Suprapubic skin (tissue), 4 donors: ENCODE measurements at regions not wholly inside any gene's neighbourhood (a gene's known extent, or its start where the extent isn't known, plus 50 kb on each side); places are given as distances from the start of the nearest gene placed in this dataset.

ENCODE experiments used
- POLR2A ChIP-seq, 2 donors: fragments of 450-650 bp; IDR thresholded peaks; one replicate each; pipeline ENCODE4 v1.6.1; 2017; ENCODE audit warnings: antibody characterized with exemption in 2 of 2, mild to moderate bottlenecking in 2 of 2, moderate library complexity in 2 of 2
- POLR2AphosphoS5 ChIP-seq, 3 donors: sonication (generic); formaldehyde crosslinking; IDR thresholded peaks; one replicate each; pipeline ENCODE4 v1.6.1; 2017; ENCODE audit warnings: antibody characterized with exemption in 3 of 3
- TF ChIP-seq, protein P1 (sequence below), 2 donors: fragments of 200-600 bp in 1 of 2; fragments of 450-650 bp in 1 of 2; sonication (generic) in 1 of 2; IDR thresholded peaks; one replicate each; pipeline ENCODE4 v1.5.1; 2016 to 2019; ENCODE audit warnings: antibody characterized with exemption in 2 of 2, mild to moderate bottlenecking in 1 of 2, moderate library complexity in 1 of 2

DNA sequence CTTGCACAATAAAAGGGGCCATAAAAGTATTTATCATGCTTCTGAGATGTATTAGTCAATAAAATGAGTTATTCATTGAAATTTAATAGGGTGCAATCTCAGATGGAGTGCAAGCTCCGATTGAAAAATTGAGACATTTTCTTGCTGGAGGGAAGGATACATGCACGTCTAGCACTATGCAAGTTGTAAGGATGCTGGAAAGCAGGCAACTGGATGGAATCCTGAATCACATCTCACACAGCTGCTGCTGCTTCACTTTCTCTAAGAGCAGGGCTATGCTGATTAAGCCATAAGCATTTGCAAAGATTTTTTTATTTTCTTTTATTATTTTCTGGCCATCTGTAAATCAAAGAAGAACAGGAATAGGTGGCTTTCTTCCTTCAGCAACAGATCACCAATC, 308.8 kb upstream of the EPHA7 start:
- TF ChIP-seq, protein P1, sequence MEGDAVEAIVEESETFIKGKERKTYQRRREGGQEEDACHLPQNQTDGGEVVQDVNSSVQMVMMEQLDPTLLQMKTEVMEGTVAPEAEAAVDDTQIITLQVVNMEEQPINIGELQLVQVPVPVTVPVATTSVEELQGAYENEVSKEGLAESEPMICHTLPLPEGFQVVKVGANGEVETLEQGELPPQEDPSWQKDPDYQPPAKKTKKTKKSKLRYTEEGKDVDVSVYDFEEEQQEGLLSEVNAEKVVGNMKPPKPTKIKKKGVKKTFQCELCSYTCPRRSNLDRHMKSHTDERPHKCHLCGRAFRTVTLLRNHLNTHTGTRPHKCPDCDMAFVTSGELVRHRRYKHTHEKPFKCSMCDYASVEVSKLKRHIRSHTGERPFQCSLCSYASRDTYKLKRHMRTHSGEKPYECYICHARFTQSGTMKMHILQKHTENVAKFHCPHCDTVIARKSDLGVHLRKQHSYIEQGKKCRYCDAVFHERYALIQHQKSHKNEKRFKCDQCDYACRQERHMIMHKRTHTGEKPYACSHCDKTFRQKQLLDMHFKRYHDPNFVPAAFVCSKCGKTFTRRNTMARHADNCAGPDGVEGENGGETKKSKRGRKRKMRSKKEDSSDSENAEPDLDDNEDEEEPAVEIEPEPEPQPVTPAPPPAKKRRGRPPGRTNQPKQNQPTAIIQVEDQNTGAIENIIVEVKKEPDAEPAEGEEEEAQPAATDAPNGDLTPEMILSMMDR (IDR thresholded peaks at IDR 0.05): no peak
- TF ChIP-seq POLR2AphosphoS5 (IDR thresholded peaks at IDR 0.05) (no peak), POLR2A (IDR thresholded peaks at IDR 0.05) (no peak)
